Neuronal stem cell (in vitro differentiated cells): ENCODE measurements at regions not wholly inside any gene's neighbourhood (a gene's known extent, or its start where the extent isn't known, plus 50 kb on each side); places are given as distances from the start of the nearest gene placed in this dataset.
A peak's percentile ranks its signal among the peaks of the same experiment; 100 is the strongest.

Experiments
- DNase-seq: peaks from one replicate; pipeline ENCODE4 v3.0.0-alpha.2; 2013; ENCODE audit warnings: low spot score
- H2AFZ ChIP-seq: one replicate; pipeline ENCODE4 v1.6.1; 2013; ENCODE audit warnings: mild to moderate bottlenecking, low read length, inconsistent platforms
- H2AK5ac ChIP-seq: 2 replicates; pipeline ENCODE4 v1.6.1; 2013; ENCODE audit warnings: low read depth, mild to moderate bottlenecking, inconsistent platforms, low read length, moderate library complexity, mixed read lengths
- H2BK120ac ChIP-seq: 2 replicates; pipeline ENCODE4 v1.6.1; 2013; ENCODE audit warnings: low read depth, mild to moderate bottlenecking, inconsistent platforms, low read length, moderate library complexity, mixed read lengths
- H2BK12ac ChIP-seq: one replicate; pipeline ENCODE4 v1.6.1; 2013; ENCODE audit warnings: low read length, inconsistent platforms
- H2BK15ac ChIP-seq: 2 replicates; pipeline ENCODE4 v1.6.1; 2013; ENCODE audit warnings: mild to moderate bottlenecking, low read length, inconsistent platforms, mixed read lengths
- H2BK5ac ChIP-seq: one replicate; pipeline ENCODE4 v1.6.1; 2013; ENCODE audit warnings: inconsistent platforms, mild to moderate bottlenecking, low read length, moderate library complexity
- H3K14ac ChIP-seq: one replicate; pipeline ENCODE4 v1.6.1; 2013; ENCODE audit warnings: low read length, inconsistent platforms
- H3K18ac ChIP-seq: 2 replicates; pipeline ENCODE4 v1.6.1; 2013; ENCODE audit warnings: low read length, inconsistent platforms
- H3K23ac ChIP-seq: 2 replicates; pipeline ENCODE4 v1.6.1; 2013; ENCODE audit warnings: low read depth, mild to moderate bottlenecking, mixed read lengths, low read length, inconsistent platforms; ENCODE audit not compliant: poor library complexity
- H3K27ac ChIP-seq: replicated peaks from 3 replicates; pipeline ENCODE4 v1.5.1; 2013; ENCODE audit warnings: low read length, inconsistent platforms
- H3K27me3 ChIP-seq, 3 experiments: 2 replicates each; pipeline ENCODE4 v1.6.1; 2013; ENCODE audit warnings: low read length in 3 of 3, mild to moderate bottlenecking in 2 of 3, inconsistent platforms in 1 of 3, low read depth in 1 of 3, mixed read lengths in 1 of 3, moderate library complexity in 1 of 3; ENCODE audit not compliant: control insufficient read depth in 3 of 3, insufficient read depth in 3 of 3
- H3K36me3 ChIP-seq, 2 donors: replicated peaks in 1 of 2; 2 replicates each; pipeline ENCODE4 v1.6.1; 2013; ENCODE audit warnings: low read length in 2 of 2; ENCODE audit not compliant: control insufficient read depth in 2 of 2, insufficient read depth in 2 of 2
- H3K4ac ChIP-seq: 2 replicates; pipeline ENCODE4 v1.6.1; 2013; ENCODE audit warnings: inconsistent platforms, mild to moderate bottlenecking, low read length, moderate library complexity
- H3K4me1 ChIP-seq, 2 donors: 1 replicate in 1 of 2; 2 replicates in 1 of 2; pipeline ENCODE4 v1.6.1; 2013; ENCODE audit warnings: low read length in 2 of 2, low read depth in 1 of 2; ENCODE audit not compliant: control insufficient read depth in 2 of 2, insufficient read depth in 1 of 2
- H3K4me2 ChIP-seq: one replicate; pipeline ENCODE4 v1.6.1; 2013; ENCODE audit warnings: mild to moderate bottlenecking, low read length, inconsistent platforms; ENCODE audit not compliant: insufficient read depth, poor library complexity, severe bottlenecking
- H3K4me3 ChIP-seq, 2 donors: 2 replicates each; pipeline ENCODE4 v1.5.1; 2013; ENCODE audit warnings: low read length in 2 of 2, mild to moderate bottlenecking in 2 of 2, inconsistent platforms in 1 of 2, moderate library complexity in 1 of 2
- H3K79me1 ChIP-seq: one replicate; pipeline ENCODE4 v1.6.1; 2013; ENCODE audit warnings: low read depth, mild to moderate bottlenecking, inconsistent platforms, low read length, moderate library complexity
- H3K9ac ChIP-seq: one replicate; pipeline ENCODE4 v1.6.1; 2013; ENCODE audit warnings: mild to moderate bottlenecking, low read depth, low read length, inconsistent platforms; ENCODE audit not compliant: poor library complexity
- H3K9me3 ChIP-seq, 2 donors: replicated peaks in 1 of 2; 2 replicates each; pipeline versions ENCODE3 to v1.6.1; 2013; ENCODE audit warnings: low read length in 2 of 2, mild to moderate bottlenecking in 2 of 2, inconsistent platforms in 1 of 2, low read depth in 1 of 2, mixed read lengths in 1 of 2, moderate library complexity in 1 of 2; ENCODE audit not compliant: control insufficient read depth in 2 of 2, insufficient read depth in 1 of 2
- H4K8ac ChIP-seq: one replicate; pipeline ENCODE4 v1.6.1; 2013; ENCODE audit warnings: low read depth, mild to moderate bottlenecking, inconsistent platforms, low read length, moderate library complexity
- H4K91ac ChIP-seq: one replicate; pipeline ENCODE4 v1.6.1; 2013; ENCODE audit warnings: low read length, low read depth, mild to moderate bottlenecking, inconsistent platforms; ENCODE audit not compliant: poor library complexity
- WGBS, 2 donors: extraction: QIAGEN DNeasy Blood & Tissue Kit; methylation state at CpG; one replicate each; pipeline ENCODE4 v1.1.7; 2013; ENCODE audit warnings: missing lambda C conversion rate in 2 of 2, mixed read lengths in 1 of 2; ENCODE audit not compliant: insufficient read length in 2 of 2, insufficient replicate concordance in 1 of 2; ENCODE audit errors: extremely low coverage in 2 of 2; 5-methylcytosine and 5-hydroxymethylcytosine counted together

- no peak overlapping the region for H3K4me3 ChIP-seq
- no peak overlapping the region for H2BK15ac ChIP-seq
- no peaks in the 10 kb centered on the region for H3K79me1 ChIP-seq
- H3K36me3 ChIP-seq = no peaks in the 10 kb centered on the region
- H3K27ac ChIP-seq = no peak overlapping the region
- H2AFZ ChIP-seq = no peak overlapping the region
- H2BK12ac ChIP-seq = no peak overlapping the region
- H4K8ac ChIP-seq = no peak overlapping the region
- no peaks in the 10 kb centered on the region for H3K9me3 ChIP-seq
- WGBS, 2 donors = no CpG with 5 or more reads among the region's 4 CpGs
- no peak overlapping the region for H4K91ac ChIP-seq
- no peak overlapping the region for H3K14ac ChIP-seq
- H2AK5ac ChIP-seq = no peak overlapping the region
- DNase-seq = no peak
- H2BK120ac ChIP-seq = no peak overlapping the region
- no peak overlapping the region for H3K4ac ChIP-seq
- H3K18ac ChIP-seq = no peak overlapping the region
- H3K23ac ChIP-seq = no peak overlapping the region
- H3K9ac ChIP-seq = no peak overlapping the region
- H3K27me3 ChIP-seq = no peaks in the 10 kb centered on the region
- H2BK5ac ChIP-seq = no peak overlapping the region
- no peaks in the 10 kb centered on the region for H3K4me1 ChIP-seq
- H3K4me2 ChIP-seq = no peak overlapping the region
Measured at GRCh38 chr1:163571950-163572349, 250.2 kb downstream of the NUF2 start.

- H2BK12ac ChIP-seq = no peak overlapping the region
- no peak overlapping the region for H4K8ac ChIP-seq
- H3K9me3 ChIP-seq = no peaks in the 10 kb centered on the region
- no peak overlapping the region for H2BK120ac ChIP-seq
- no peak overlapping the region for H2AFZ ChIP-seq
- no peak overlapping the region for H3K4ac ChIP-seq
- no peaks in the 10 kb centered on the region for H3K36me3 ChIP-seq
- no peak overlapping the region for H2AK5ac ChIP-seq
- no peak overlapping the region for H2BK5ac ChIP-seq
- H3K27me3 ChIP-seq = no peaks in the 10 kb centered on the region
- H3K23ac ChIP-seq = no peak overlapping the region
- H2BK15ac ChIP-seq = no peak overlapping the region
- H4K91ac ChIP-seq = no peak overlapping the region
- no peak overlapping the region for H3K14ac ChIP-seq
- no peaks in the 10 kb centered on the region for H3K79me1 ChIP-seq
- H3K18ac ChIP-seq = no peak overlapping the region
- no peak for DNase-seq
- H3K9ac ChIP-seq = no peak overlapping the region
- no peak overlapping the region for H3K4me2 ChIP-seq
- H3K27ac ChIP-seq = no peak overlapping the region
- no CpG with 5 or more reads among the region's 6 CpGs for WGBS, 2 donors
- H3K4me3 ChIP-seq = no peak overlapping the region
- no peaks in the 10 kb centered on the region for H3K4me1 ChIP-seq
Measured at GRCh38 chr1:163574119-163574518, 252.4 kb downstream of the NUF2 start.

DNA sequence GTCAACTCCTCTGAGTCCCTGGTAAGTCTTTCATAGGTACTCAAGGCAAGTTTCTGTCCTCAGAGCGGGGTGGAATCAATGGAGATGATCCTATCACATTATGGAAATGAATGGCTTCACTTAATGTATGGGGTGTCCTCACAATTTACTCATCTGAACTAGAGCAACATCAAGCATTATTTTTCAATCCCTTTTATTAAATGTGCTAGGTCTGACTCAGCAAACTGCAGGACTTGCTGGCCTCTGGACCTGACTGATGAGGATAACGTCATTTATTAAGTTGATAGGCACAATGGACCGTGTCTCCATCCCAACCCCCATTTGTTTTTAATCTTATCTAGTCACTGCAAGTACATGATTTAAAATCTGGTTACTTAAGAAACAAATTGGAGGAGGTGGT, 259.2 kb downstream of the NUF2 start:
- Histone ChIP-seq H3K4me1 (no peaks in the 10 kb centered on the region), H3K4ac (no peak overlapping the region)
- WGBS, 2 donors = no CpG with 5 or more reads among the region's 3 CpGs

DNA sequence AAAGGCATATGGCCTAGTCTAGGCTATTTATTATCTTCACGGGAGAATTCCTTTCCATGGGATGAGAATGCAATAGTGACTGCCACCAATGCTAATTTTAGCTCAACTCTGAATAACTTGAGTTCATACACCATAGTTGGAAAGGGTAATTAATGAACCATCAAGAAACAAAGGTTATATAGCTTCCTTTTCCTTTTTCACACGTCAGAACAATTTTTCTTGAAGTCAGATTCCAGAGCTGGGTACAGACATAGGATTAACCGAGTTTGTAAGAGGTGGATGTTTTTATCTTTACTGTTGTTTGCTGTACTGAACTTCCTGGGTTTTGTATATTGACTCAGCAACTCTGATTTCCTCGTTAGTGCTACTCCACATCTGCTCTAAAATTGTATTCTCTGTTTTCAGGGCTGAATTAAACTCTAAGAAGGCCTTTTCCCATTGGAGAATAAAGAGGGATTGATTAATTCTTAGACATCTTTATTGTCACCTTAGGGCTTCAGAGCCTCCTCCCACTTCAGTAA, 262.0 kb downstream of the NUF2 start:
- DNase-seq = no peak
- Histone ChIP-seq H2BK5ac (no peak overlapping the region), H3K79me1 (no peaks in the 10 kb centered on the region), H3K4ac (no peak overlapping the region), H3K14ac (no peak overlapping the region), H3K18ac (no peak overlapping the region), H3K23ac (no peak overlapping the region), H2AK5ac (no peak overlapping the region), H3K27ac (no peak overlapping the region), H2BK15ac (no peak overlapping the region), H3K4me1 (no peaks in the 10 kb centered on the region), H3K4me2 (no peak overlapping the region), H3K9ac (no peak overlapping the region), H3K4me3 (no peak overlapping the region), H2BK12ac (no peak overlapping the region), H3K27me3 (no peaks in the 10 kb centered on the region), H3K9me3 (no peaks in the 10 kb centered on the region), H2BK120ac (no peak overlapping the region), H2AFZ (no peak overlapping the region), H4K8ac (no peak overlapping the region), H4K91ac (no peak overlapping the region), H3K36me3 (no peaks in the 10 kb centered on the region)
- no CpG with 5 or more reads among the region's 4 CpGs for WGBS, 2 donors

More for the DNA sequence above, 259.2 kb downstream of the NUF2 start:
- H3K4me3 ChIP-seq = no peak overlapping the region
- H3K9ac ChIP-seq = no peak overlapping the region
- no peak overlapping the region for H2AK5ac ChIP-seq
- H2BK12ac ChIP-seq = no peak overlapping the region
- H4K91ac ChIP-seq = peak overlapping the region; percentile 72
- H3K23ac ChIP-seq = no peak overlapping the region
- no peaks in the 10 kb centered on the region for H3K27me3 ChIP-seq
- no peak for DNase-seq
- H3K14ac ChIP-seq = no peak overlapping the region
- H3K9me3 ChIP-seq = no peaks in the 10 kb centered on the region
- no peaks in the 10 kb centered on the region for H3K79me1 ChIP-seq
- H2AFZ ChIP-seq = no peak overlapping the region
- H3K4me2 ChIP-seq = no peak overlapping the region
- no peak overlapping the region for H2BK5ac ChIP-seq
- H4K8ac ChIP-seq = no peak overlapping the region
- no peaks in the 10 kb centered on the region for H3K36me3 ChIP-seq
- no peak overlapping the region for H2BK15ac ChIP-seq
- H2BK120ac ChIP-seq = no peak overlapping the region
- H3K18ac ChIP-seq = no peak overlapping the region
- no peak overlapping the region for H3K27ac ChIP-seq
